A549 (cell line): ENCODE measurements at regions not wholly inside any gene's neighbourhood (a gene's known extent, or its start where the extent isn't known, plus 50 kb on each side); places are given as distances from the start of the nearest gene placed in this dataset.

Experiments
- ATAC-seq, 2 experiments: fragments of 200-7000 bp in 1 of 2; fragments of >200 bp in 1 of 2; cut with Nextera tagmentation in 1 of 2; cut with Tn5 transposase in 1 of 2; 3 replicates each; pipeline versions ENCODE4 v1.8.0 to v1.9.1; 2018 to 2020; ENCODE audit warnings: mild to moderate bottlenecking in 1 of 2, moderate library complexity in 1 of 2
- CTCF ChIA-PET: fragments of 300-600 bp; sonication (Branson Sonifier 250); formaldehyde crosslinking; extraction: SDS; loops from one replicate; lab custom pipeline; 2021; ENCODE audit warnings: antibody characterized with exemption, inconsistent platforms; lab: Yijun Ruan, JAX
- POLR2A ChIA-PET: fragments of 350-600 bp; formaldehyde crosslinking; extraction: SDS; loops from one replicate; lab custom pipeline; 2021; ENCODE audit warnings: antibody characterized with exemption, inconsistent platforms; lab: Yijun Ruan, JAX
- DNase-seq, 2 experiments: peaks; one replicate each; pipeline versions ENCODE4 v3.0.0 to v3.0.0-alpha.2; 2011 to 2016; ENCODE audit warnings: low read depth in 1 of 2, low spot score in 1 of 2
- FAIRE-seq: peaks from 2 replicates; lab custom pipeline; 2011; peaks lifted over from hg19 to GRCh38; lab: Jason Lieb, UNC
- H3K27ac ChIP-seq, 2 experiments: fragments of >200 bp; sonication (Bioruptor Twin); formaldehyde crosslinking; 3 replicates each; pipeline ENCODE4 v1.5.1; 2016 to 2017
- H3K4me1 ChIP-seq: fragments of >200 bp; sonication (Bioruptor Twin); formaldehyde crosslinking; 3 replicates; pipeline ENCODE4 v1.6.1; 2016
- H3K4me2 ChIP-seq: fragments of >200 bp; sonication (Bioruptor Twin); formaldehyde crosslinking; 3 replicates; pipeline ENCODE4 v1.6.1; 2016
- H3K4me3 ChIP-seq: fragments of >200 bp; sonication (Bioruptor Twin); formaldehyde crosslinking; 3 replicates; pipeline ENCODE4 v1.5.1; 2016
- H3K9me3 ChIP-seq: fragments of >200 bp; sonication (Bioruptor Twin); formaldehyde crosslinking; 3 replicates; pipeline ENCODE4 v1.6.1; 2016
- ATOH8 ChIP-seq: fragments of 250-450 bp; sonication (Bioruptor Pico); IDR thresholded peaks from 2 replicates; pipeline ENCODE4 v1.5.0; 2020; ENCODE audit warnings: low read depth, mild to moderate bottlenecking, moderate library complexity
- CEBPB ChIP-seq, 2 experiments: fragments of >200 bp in 1 of 2; sonication (Bioruptor Twin) in 1 of 2; formaldehyde crosslinking in 1 of 2; IDR thresholded peaks; 2 replicates each; pipeline ENCODE4 v1.6.1; 2012 to 2016
- E2F6 ChIP-seq: IDR thresholded peaks from 2 replicates; pipeline ENCODE4 v1.6.1; 2012; ENCODE audit warnings: low read depth, borderline replicate concordance
- FOSL2 ChIP-seq, 2 experiments: fragments of 450-650 bp in 1 of 2; fragments of >200 bp in 1 of 2; sonication (Bioruptor Twin) in 1 of 2; formaldehyde crosslinking; IDR thresholded peaks; 2 replicates each; pipeline versions ENCODE4 v1.5.0 to v1.6.1; 2016 to 2020; ENCODE audit warnings: mild to moderate bottlenecking in 1 of 2, moderate library complexity in 1 of 2
- HEYL ChIP-seq: fragments of 250-450 bp; sonication (Bioruptor Pico); IDR thresholded peaks from 2 replicates; pipeline ENCODE4 v1.8.0; 2021; ENCODE audit warnings: mild to moderate bottlenecking, moderate library complexity
- HMGXB4 ChIP-seq: fragments of 250-450 bp; sonication (Bioruptor Pico); IDR thresholded peaks from 2 replicates; pipeline ENCODE4 v1.5.0; 2021; ENCODE audit warnings: mild to moderate bottlenecking, moderate library complexity, borderline replicate concordance
- HOXB13 ChIP-seq: fragments of 250-450 bp; sonication (Bioruptor Pico); IDR thresholded peaks from 2 replicates; pipeline ENCODE4 v1.5.0; 2020; ENCODE audit warnings: low read depth, mild to moderate bottlenecking, moderate library complexity
- HOXB5 ChIP-seq: fragments of 250-450 bp; sonication (Bioruptor Pico); IDR thresholded peaks from 2 replicates; pipeline ENCODE4 v1.5.0; 2020; ENCODE audit warnings: mild to moderate bottlenecking, moderate library complexity
- JUN ChIP-seq, 2 experiments: fragments of >200 bp; sonication (Bioruptor Twin); formaldehyde crosslinking; IDR thresholded peaks; 2 replicates in 1 of 2; 3 replicates in 1 of 2; pipeline ENCODE4 v1.6.1; 2016 to 2017
- JUNB ChIP-seq: fragments of >200 bp; sonication (Bioruptor Twin); formaldehyde crosslinking; IDR thresholded peaks from 2 replicates; pipeline ENCODE4 v1.6.1; 2016
- MYC ChIP-seq: IDR thresholded peaks from 2 replicates; pipeline ENCODE4 v1.6.1; 2012; ENCODE audit warnings: mild to moderate bottlenecking, inconsistent platforms, low read length, improper control_type of control experiment, borderline replicate concordance
- RARB ChIP-seq: fragments of 250-450 bp; sonication (Bioruptor Pico); IDR thresholded peaks from 2 replicates; pipeline ENCODE4 v1.8.0; 2021; ENCODE audit warnings: mild to moderate bottlenecking, moderate library complexity
- SMC3 ChIP-seq: fragments of >200 bp; sonication (Bioruptor Twin); formaldehyde crosslinking; IDR thresholded peaks from 3 replicates; pipeline ENCODE4 v1.6.1; 2018; ENCODE audit warnings: inconsistent platforms
- SREBF2 ChIP-seq: fragments of 450-650 bp; IDR thresholded peaks from 2 replicates; pipeline ENCODE4 v1.6.1; 2014; ENCODE audit warnings: mild to moderate bottlenecking, moderate library complexity
- ZC3H11A ChIP-seq: fragments of 450-650 bp; IDR thresholded peaks from 2 replicates; pipeline ENCODE4 v1.6.1; 2014; ENCODE audit warnings: antibody characterized with exemption, mild to moderate bottlenecking
- ZFP36 ChIP-seq: fragments of 450-650 bp; IDR thresholded peaks from 2 replicates; pipeline ENCODE4 v1.6.1; 2014; ENCODE audit warnings: borderline replicate concordance; ENCODE audit not compliant: partially characterized antibody
- WGBS: methylation state at CpG from one replicate; pipeline ENCODE4 v1.1.6; 2017; ENCODE audit errors: missing lambda C conversion rate; 5-methylcytosine and 5-hydroxymethylcytosine counted together

- Histone ChIP-seq H3K27ac (no peak overlapping the region), H3K9me3 (no peaks in the 10 kb centered on the region), H3K4me3 (no peak overlapping the region), H3K4me2 (no peak overlapping the region), H3K4me1 (no peaks in the 10 kb centered on the region)
- no peak for DNase-seq
- no peak for FAIRE-seq
- ChIA-PET CTCF (no interaction called here), POLR2A (no interaction called here)
- WGBS = 11% methylated on average over 6 of the region's 6 CpGs
- no peak for ATAC-seq
- TF ChIP-seq ZFP36 (no peak), MYC (no peak), ATOH8 (no peak), JUNB (no peak), E2F6 (no peak), SMC3 (no peak), JUN (IDR thresholded peaks at IDR 0.05) (no peak), ZC3H11A (no peak), RARB (CRISPR knock-in tag) (no peak)
These were observed 134.0 kb downstream of the SNX18 start for GRCh38 chr5:54651482-54652076.

DNA sequence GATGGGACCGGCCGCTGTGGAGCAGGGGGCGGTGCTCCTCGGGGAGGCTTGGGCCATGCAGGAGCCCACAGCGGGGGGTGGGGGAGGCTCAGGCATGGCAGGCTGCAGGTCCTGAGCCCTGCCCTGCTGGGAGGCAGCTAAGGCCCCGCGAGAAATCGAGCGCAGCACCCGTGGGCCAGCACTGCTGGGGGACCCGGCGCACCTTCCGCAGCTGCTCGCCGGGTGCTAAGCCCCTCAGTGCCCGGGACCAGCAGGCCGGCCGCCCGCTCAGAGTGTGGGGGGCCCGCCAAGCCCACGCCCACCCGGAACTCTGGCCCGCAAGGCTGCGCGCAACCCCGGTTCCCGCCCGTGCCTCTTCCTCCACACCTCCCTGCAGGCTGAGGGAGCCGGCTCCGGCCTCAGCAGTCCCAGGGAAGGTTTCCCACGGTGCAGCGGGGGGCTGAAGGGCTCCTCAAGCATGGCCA, 131.5 kb downstream of the SNX18 start:
- Histone ChIP-seq H3K4me1 (no peaks in the 10 kb centered on the region), H3K4me2 (no peak overlapping the region), H3K4me3 (no peak overlapping the region)
- FAIRE-seq = no peak
- 67% methylated on average over 19 of the region's 32 CpGs for WGBS
- CTCF ChIA-PET = no interaction called here
- no peak for ATAC-seq
- no peak for DNase-seq
- TF ChIP-seq FOSL2 (IDR thresholded peaks at IDR 0.05) (no peak), FOSL2 (CRISPR knock-in tag; IDR thresholded peaks at IDR 0.05) (no peak), HMGXB4 (CRISPR knock-in tag) (no peak), HEYL (CRISPR knock-in tag) (no peak), SMC3 (no peak), HOXB5 (no peak), SREBF2 (no peak), HOXB13 (CRISPR knock-in tag) (no peak), CEBPB (IDR thresholded peaks at IDR 0.05) (no peak)
- TF ChIP-seq, all 56 proteins: peak for 0
- no peak overlapping the region for H3K27ac ChIP-seq
- no peaks in the 10 kb centered on the region for H3K9me3 ChIP-seq
- POLR2A ChIA-PET = no interaction called here

GRCh38 chr5:54646356-54647101, 129.0 kb downstream of the SNX18 start:
- Histone ChIP-seq H3K4me3 (no peak overlapping the region), H3K4me2 (no peak overlapping the region), H3K9me3 (no peaks in the 10 kb centered on the region), H3K27ac (no peak overlapping the region), H3K4me1 (no peaks in the 10 kb centered on the region)
- ChIA-PET CTCF (interaction anchor here (1.3 kb wide), 1 partner anchor 18 kb away, joined by 3 read pairs; no protein-coding TSS in a partner anchor), POLR2A (no interaction called here)
- ATAC-seq = no peak
- peak in 1 of 2 experiments; percentile 2 for DNase-seq
- TF ChIP-seq ZC3H11A = no peak
- WGBS = 53% methylated on average over 13 of the region's 14 CpGs
- FAIRE-seq = no peak
